ENCODE measurements at regions not wholly inside any gene's neighbourhood (a gene's known extent, or its start where the extent isn't known, plus 50 kb on each side); places are given as distances from the start of the nearest gene placed in this dataset.

GRCh38 chr6:82720992-82721391, 344.6 kb downstream of the UBE3D start:
- DNase-seq (ENCODE audit: low spot score) (no peak), FAIRE-seq (no peak)

GRCh38 chr6:82735790-82736189, 329.9 kb downstream of the UBE3D start:
- FAIRE-seq (no peak), DNase-seq (ENCODE audit: low spot score) (no peak)

GRCh38 chr6:82737965-82738364, 327.7 kb downstream of the UBE3D start:
- FAIRE-seq = no peak
- no peak for DNase-seq (ENCODE audit: low spot score)

- DNase-seq (ENCODE audit: low spot score) (no peak), FAIRE-seq (no peak)
These were observed 326.9 kb downstream of the UBE3D start for GRCh38 chr6:82738773-82739172.

GRCh38 chr6:82739303-82739702, 326.3 kb downstream of the UBE3D start:
- FAIRE-seq (no peak), DNase-seq (ENCODE audit: low spot score) (no peak)

GRCh38 chr6:82740072-82740471, 325.6 kb downstream of the UBE3D start:
- no peak for DNase-seq (ENCODE audit: low spot score)
- FAIRE-seq = no peak

- no peak for FAIRE-seq
These were observed 324.2 kb downstream of the UBE3D start for GRCh38 chr6:82741325-82741995.

GRCh38 chr6:82741996-82742385, 323.6 kb downstream of the UBE3D start:
- DNase-seq (ENCODE audit: low spot score) (no peak), FAIRE-seq (no peak)

More at GRCh38 chr6:82741325-82741995, 324.2 kb downstream of the UBE3D start:
- DNase-seq (ENCODE audit: low spot score) = no peak

- no peak for FAIRE-seq
- DNase-seq (ENCODE audit: low spot score) = no peak
These were observed 321.2 kb downstream of the UBE3D start for GRCh38 chr6:82744286-82745015.

- no peak for DNase-seq (ENCODE audit: low spot score)
These were observed 315.1 kb downstream of the UBE3D start for GRCh38 chr6:82750556-82750955.

GRCh38 chr6:82751718-82752117, 313.9 kb downstream of the UBE3D start:
- no peak for DNase-seq (ENCODE audit: low spot score)

More at GRCh38 chr6:82750556-82750955, 315.1 kb downstream of the UBE3D start:
- FAIRE-seq = no peak

GRCh38 chr6:82761674-82762345, 303.8 kb downstream of the UBE3D start:
- no peak for FAIRE-seq
- DNase-seq (ENCODE audit: low spot score) = no peak

More at GRCh38 chr6:82751718-82752117, 313.9 kb downstream of the UBE3D start:
- FAIRE-seq = no peak

GRCh38 chr6:82766476-82766875, 299.2 kb downstream of the UBE3D start:
- FAIRE-seq = no peak
- DNase-seq (ENCODE audit: low spot score) = no peak

- FAIRE-seq (no peak), DNase-seq (ENCODE audit: low spot score) (no peak)
These were observed 298.6 kb downstream of the UBE3D start for GRCh38 chr6:82767037-82767436.

- FAIRE-seq = no peak
These were observed 298.2 kb downstream of the UBE3D start for GRCh38 chr6:82767447-82767846.

GRCh38 chr6:82772851-82773717, 292.6 kb downstream of the UBE3D start:
- no peak for FAIRE-seq

More at GRCh38 chr6:82767447-82767846, 298.2 kb downstream of the UBE3D start:
- no peak for DNase-seq (ENCODE audit: low spot score)

GRCh38 chr6:82775361-82775760, 290.3 kb downstream of the UBE3D start:
- no peak for FAIRE-seq
- no peak for DNase-seq (ENCODE audit: low spot score)

More at GRCh38 chr6:82772851-82773717, 292.6 kb downstream of the UBE3D start:
- DNase-seq (ENCODE audit: low spot score) = no peak

- FAIRE-seq (no peak), DNase-seq (ENCODE audit: low spot score) (no peak)
These were observed 289.7 kb downstream of the UBE3D start for GRCh38 chr6:82775981-82776380.

GRCh38 chr6:82779041-82779440, 286.6 kb downstream of the UBE3D start:
- FAIRE-seq (no peak), DNase-seq (ENCODE audit: low spot score) (no peak)

GRCh38 chr6:82780334-82780733, 285.3 kb downstream of the UBE3D start:
- FAIRE-seq (no peak), DNase-seq (ENCODE audit: low spot score) (no peak)

GRCh38 chr6:82781620-82782204, 283.9 kb downstream of the UBE3D start:
- DNase-seq (ENCODE audit: low spot score) (no peak), FAIRE-seq (no peak)

Measured in RCC 7860 (cell line).